CD14-positive monocyte (primary cell): ENCODE measurements at regions not wholly inside any gene's neighbourhood (a gene's known extent, or its start where the extent isn't known, plus 50 kb on each side); places are given as distances from the start of the nearest gene placed in this dataset.
A peak's percentile ranks its signal among the peaks of the same experiment; 100 is the strongest.

Experiments
- DNase-seq, 3 donors: peaks; one replicate each; pipeline ENCODE4 v3.0.0-alpha.2; 2011 to 2022
- H2AFZ ChIP-seq: 2 replicates; pipeline ENCODE4 v1.6.0; 2012; ENCODE audit warnings: mild to moderate bottlenecking, low read depth, low read length, inconsistent platforms; ENCODE audit not compliant: insufficient read depth, poor library complexity, severe bottlenecking
- H3K27ac ChIP-seq, 2 donors: 1 replicate in 1 of 2; 2 replicates in 1 of 2; pipeline ENCODE4 v1.5.1; 2012 to 2013; ENCODE audit warnings: low read length in 2 of 2, control low read depth in 1 of 2, inconsistent platforms in 1 of 2, low read depth in 1 of 2, mild to moderate bottlenecking in 1 of 2
- H3K27me3 ChIP-seq, 2 donors: one replicate each; pipeline versions ENCODE4 v1.6.0 to v1.6.1; 2011 to 2013; ENCODE audit warnings: low read length in 2 of 2; ENCODE audit not compliant: control insufficient read depth in 2 of 2, insufficient read depth in 2 of 2
- H3K36me3 ChIP-seq, 2 donors: replicated peaks in 1 of 2; 1 replicate in 1 of 2; 2 replicates in 1 of 2; pipeline versions ENCODE4 v1.5.1 to v1.6.1; 2012 to 2013; ENCODE audit warnings: low read length in 2 of 2, control low read depth in 1 of 2, inconsistent platforms in 1 of 2, mild to moderate bottlenecking in 1 of 2; ENCODE audit not compliant: insufficient read depth in 2 of 2, control insufficient read depth in 1 of 2
- H3K4me1 ChIP-seq, 2 donors: 1 replicate in 1 of 2; 2 replicates in 1 of 2; pipeline versions ENCODE4 v1.5.1 to v1.6.1; 2012 to 2013; ENCODE audit warnings: low read length in 2 of 2, control low read depth in 1 of 2, inconsistent platforms in 1 of 2, mild to moderate bottlenecking in 1 of 2, moderate library complexity in 1 of 2; ENCODE audit not compliant: insufficient read depth in 2 of 2, control insufficient read depth in 1 of 2
- H3K4me2 ChIP-seq: replicated peaks from 2 replicates; pipeline ENCODE3; 2012; ENCODE audit warnings: low read length, moderate library complexity, mild to moderate bottlenecking; ENCODE audit not compliant: poor library complexity, severe bottlenecking; ENCODE audit errors: extremely low read depth
- H3K4me3 ChIP-seq, 3 experiments: fragments of 200-600 bp in 1 of 3; sonication (generic) in 1 of 3; replicated peaks in 1 of 3; 1 replicate in 2 of 3; 2 replicates in 1 of 3; pipeline ENCODE4 v1.5.1; 2011 to 2013; ENCODE audit warnings: low read length in 3 of 3, mild to moderate bottlenecking in 3 of 3, control low read depth in 2 of 3, low read depth in 2 of 3, inconsistent platforms in 1 of 3, moderate library complexity in 1 of 3
- H3K79me2 ChIP-seq: 2 replicates; pipeline ENCODE4 v1.6.0; 2012; ENCODE audit warnings: mild to moderate bottlenecking, control low read depth, inconsistent platforms, low read length, moderate library complexity; ENCODE audit not compliant: insufficient read depth
- H3K9ac ChIP-seq: 2 replicates; pipeline ENCODE4 v1.6.0; 2017; ENCODE audit warnings: low read length, mild to moderate bottlenecking; ENCODE audit not compliant: insufficient read depth, poor library complexity, severe bottlenecking
- H3K9me3 ChIP-seq, 2 donors: replicated peaks in 1 of 2; 1 replicate in 1 of 2; 2 replicates in 1 of 2; pipeline versions ENCODE4 v1.5.1 to v1.6.1; 2012 to 2013; ENCODE audit warnings: low read length in 2 of 2, control low read depth in 1 of 2; ENCODE audit not compliant: control insufficient read depth in 1 of 2, insufficient read depth in 1 of 2
- H4K20me1 ChIP-seq: 2 replicates; pipeline ENCODE4 v1.6.0; 2012; ENCODE audit warnings: mild to moderate bottlenecking, low read length, control low read depth, moderate library complexity; ENCODE audit not compliant: insufficient read depth
- H3K27ac Mint-ChIP-seq, 7 donors: one replicate each; pipeline ENCODE4 v1.8.0; 2020; ENCODE audit warnings: mild to moderate bottlenecking in 7 of 7, mixed read lengths in 7 of 7, moderate library complexity in 6 of 7, inconsistent platforms in 2 of 7
- H3K27me3 Mint-ChIP-seq, 3 donors: one replicate each; pipeline ENCODE4 v1.8.0; 2021 to 2022; ENCODE audit warnings: low read depth in 3 of 3, mild to moderate bottlenecking in 3 of 3, mixed read lengths in 3 of 3, moderate library complexity in 3 of 3, inconsistent platforms in 1 of 3
- H3K36me3 Mint-ChIP-seq, 2 donors: one replicate each; pipeline ENCODE4 v1.8.0; 2020; ENCODE audit warnings: mixed read lengths in 2 of 2, inconsistent platforms in 1 of 2, mild to moderate bottlenecking in 1 of 2
- H3K4me1 Mint-ChIP-seq: one replicate; pipeline ENCODE4 v1.8.0; 2020; ENCODE audit warnings: mild to moderate bottlenecking, mixed read lengths
- H3K4me3 Mint-ChIP-seq, 2 donors: one replicate each; pipeline ENCODE4 v1.8.0; 2020; ENCODE audit warnings: mild to moderate bottlenecking in 2 of 2, mixed read lengths in 2 of 2, moderate library complexity in 1 of 2
- H3K9me3 Mint-ChIP-seq, 7 donors: one replicate each; pipeline ENCODE4 v1.8.0; 2020 to 2022; ENCODE audit warnings: mixed read lengths in 7 of 7, mild to moderate bottlenecking in 6 of 7, moderate library complexity in 6 of 7, inconsistent platforms in 2 of 7
- CTCF ChIP-seq: fragments of 200-600 bp; IDR thresholded peaks from one replicate; pipeline ENCODE4 v1.8.0; 2022; ENCODE audit warnings: antibody characterized with exemption, mild to moderate bottlenecking
- WGBS: methylation state at CpG from one replicate; pipeline ENCODE4 v1.1.5; 2013; ENCODE audit warnings: missing lambda C conversion rate; ENCODE audit not compliant: insufficient coverage; 5-methylcytosine and 5-hydroxymethylcytosine counted together
- intact Hi-C, 2 donors: fragments of 100-400 bp; cut with micrococcal nuclease; formaldehyde crosslinking; loops; one replicate each; pipeline versions ENCODE4 v1.15.0 to v1.15.1; 2023

- no peaks in the 10 kb centered on the region for H3K79me2 ChIP-seq
- TF ChIP-seq CTCF: no peak
- Mint-ChIP-seq H3K27ac (peak overlapping the region; percentile 77 to 91 (median 89)), H3K36me3 (peaks cover 12 to 19% of the 10 kb centered on the region in 2 donors), H3K4me1 (peaks cover 18% of the 10 kb centered on the region), H3K4me3 (peak overlapping the region in 1 of 2 donors; percentile 37), H3K9me3 (peaks cover 2 to 8% (median 5%) of the 10 kb centered on the region in 7 donors), H3K27me3 (peaks cover 0 to 3% (median 1%) of the 10 kb centered on the region in 3 donors)
- peak overlapping the region in 1 of 3 experiments; percentile 22 for H3K4me3 ChIP-seq
- no peaks in the 10 kb centered on the region for H3K9me3 ChIP-seq
- peaks cover 15 to 20% of the 10 kb centered on the region in 2 donors for H3K4me1 ChIP-seq
- H2AFZ ChIP-seq: peak overlapping the region; percentile 57
- intact Hi-C loops: no loop called here
- H3K27ac ChIP-seq: peak overlapping the region; percentile 70 to 72
- H4K20me1 ChIP-seq: no peaks in the 10 kb centered on the region
- WGBS: 86% methylated on average over 1 of the region's 2 CpGs
- DNase-seq: peak; percentile 12 to 58 (median 44)
- peak overlapping the region; percentile 13 for H3K4me2 ChIP-seq
- no peaks in the 10 kb centered on the region for H3K27me3 ChIP-seq
- H3K36me3 ChIP-seq: no peaks in the 10 kb centered on the region
- no peak overlapping the region for H3K9ac ChIP-seq
Measured at GRCh38 chr11:14587258-14587657, 56.3 kb upstream of the PDE3B start.

GRCh38 chr11:14588681-14589080, 54.9 kb upstream of the PDE3B start:
- 100% methylated on average over 1 of the region's 2 CpGs for WGBS
- Mint-ChIP-seq H3K4me3 (no peak overlapping the region), H3K36me3 (peaks cover 12 to 14% of the 10 kb centered on the region in 2 donors), H3K4me1 (peaks cover 22% of the 10 kb centered on the region), H3K9me3 (peaks cover 2 to 9% (median 5%) of the 10 kb centered on the region in 7 donors), H3K27me3 (peaks cover 0 to 3% (median 0%) of the 10 kb centered on the region in 3 donors), H3K27ac (no peak overlapping the region)
- Histone ChIP-seq H3K4me1 (peaks cover 15 to 24% of the 10 kb centered on the region in 2 donors), H3K4me2 (no peak overlapping the region), H3K27ac (no peak overlapping the region), H3K79me2 (no peaks in the 10 kb centered on the region), H3K9me3 (no peaks in the 10 kb centered on the region), H2AFZ (no peak overlapping the region), H3K36me3 (no peaks in the 10 kb centered on the region), H4K20me1 (no peaks in the 10 kb centered on the region), H3K27me3 (no peaks in the 10 kb centered on the region), H3K4me3 (no peak overlapping the region), H3K9ac (no peak overlapping the region)
- intact Hi-C loops: no loop called here
- no peak for DNase-seq
- TF ChIP-seq CTCF: no peak
